GM18873 (cell line): ENCODE measurements at regions not wholly inside any gene's neighbourhood (a gene's known extent, or its start where the extent isn't known, plus 50 kb on each side); places are given as distances from the start of the nearest gene placed in this dataset.
"Not testable (repeated sequence)": the region's sequence is repeated elsewhere in the genome, so short reads cannot be mapped to it uniquely, and the experiment has no call there.

Source experiments
- ATAC-seq: cut with Tn5 transposase; IDR thresholded peaks from one replicate; pipeline ENCODE4 v1.9.1; 2021; ENCODE audit warnings: mild to moderate bottlenecking, moderate library complexity, moderate number of reproducible peaks; ENCODE audit not compliant: unreplicated experiment, low FRiP score

GRCh38 chr10:4260483-4261124, 475.6 kb upstream of the KLF6 start:
- no peak for ATAC-seq

GRCh38 chr10:4257939-4258465, 473.0 kb upstream of the KLF6 start:
- no peak for ATAC-seq

GRCh38 chr10:4256971-4257370, 472.0 kb upstream of the KLF6 start:
- ATAC-seq: no peak

- no peak for ATAC-seq
Observed at GRCh38 chr10:4255751-4256150, 470.7 kb upstream of the KLF6 start.

GRCh38 chr10:4254101-4254994, 469.3 kb upstream of the KLF6 start:
- ATAC-seq: no peak

- ATAC-seq: no peak
Observed at GRCh38 chr10:4252701-4253100, 467.7 kb upstream of the KLF6 start.

- ATAC-seq: peak; percentile 79
Observed at GRCh38 chr10:4250587-4250887, 465.5 kb upstream of the KLF6 start.

- no peak for ATAC-seq
Observed at GRCh38 chr10:4249841-4250586, 465.0 kb upstream of the KLF6 start.

GRCh38 chr10:4247379-4247778, 462.4 kb upstream of the KLF6 start:
- no peak for ATAC-seq

GRCh38 chr10:4246881-4247358, 461.9 kb upstream of the KLF6 start:
- no peak for ATAC-seq

- ATAC-seq: no peak
Observed at GRCh38 chr10:4243651-4244050, 458.6 kb upstream of the KLF6 start.

- ATAC-seq: no peak
Observed at GRCh38 chr10:4243169-4243568, 458.2 kb upstream of the KLF6 start.

GRCh38 chr10:4242561-4243035, 457.6 kb upstream of the KLF6 start:
- no peak for ATAC-seq

GRCh38 chr10:4241724-4242345, 456.8 kb upstream of the KLF6 start:
- ATAC-seq: no peak

- ATAC-seq: no peak
Observed at GRCh38 chr10:4240608-4241197, 455.7 kb upstream of the KLF6 start.

GRCh38 chr10:4239186-4239585, 454.2 kb upstream of the KLF6 start:
- no peak for ATAC-seq

- not testable (repeated sequence) for ATAC-seq
Observed at GRCh38 chr10:4236905-4237304, 451.9 kb upstream of the KLF6 start.

- ATAC-seq: no peak
Observed at GRCh38 chr10:4234661-4235060, 449.7 kb upstream of the KLF6 start.

- no peak for ATAC-seq
Observed at GRCh38 chr10:4231439-4231838, 446.4 kb upstream of the KLF6 start.

- ATAC-seq: no peak
Observed at GRCh38 chr10:4230036-4230435, 445.0 kb upstream of the KLF6 start.
